Mucosa of rectum (tissue), 2 donors: ENCODE measurements at regions not wholly inside any gene's neighbourhood (a gene's known extent, or its start where the extent isn't known, plus 50 kb on each side); places are given as distances from the start of the nearest gene placed in this dataset.

ENCODE experiments used
- H3K27ac ChIP-seq, 2 donors: one replicate each; pipeline ENCODE4 v1.7.0; 2013; ENCODE audit warnings: inconsistent platforms in 2 of 2, low read depth in 2 of 2, low read length in 2 of 2
- H3K27me3 ChIP-seq, 2 donors: one replicate each; pipeline ENCODE4 v1.7.0; 2013; ENCODE audit warnings: low read length in 2 of 2; ENCODE audit not compliant: control insufficient read depth in 2 of 2, insufficient read depth in 2 of 2
- H3K36me3 ChIP-seq, 2 donors: one replicate each; pipeline ENCODE4 v1.7.0; 2013; ENCODE audit warnings: low read length in 2 of 2; ENCODE audit not compliant: control insufficient read depth in 2 of 2, insufficient read depth in 2 of 2
- H3K4me1 ChIP-seq, 2 donors: one replicate each; pipeline ENCODE4 v1.7.0; 2013; ENCODE audit warnings: low read length in 2 of 2, mild to moderate bottlenecking in 1 of 2; ENCODE audit not compliant: control insufficient read depth in 2 of 2, insufficient read depth in 2 of 2
- H3K4me3 ChIP-seq, 2 donors: one replicate each; pipeline ENCODE4 v1.7.0; 2013; ENCODE audit warnings: low read length in 2 of 2
- H3K9ac ChIP-seq, 2 donors: one replicate each; pipeline ENCODE4 v1.7.0; 2013; ENCODE audit warnings: low read length in 2 of 2, low read depth in 1 of 2, mild to moderate bottlenecking in 1 of 2
- H3K9me3 ChIP-seq, 2 donors: one replicate each; pipeline ENCODE4 v1.7.0; 2013; ENCODE audit warnings: low read length in 2 of 2; ENCODE audit not compliant: control insufficient read depth in 2 of 2
- donor health status: healthy.
- donor health status: Normal muscosa, but diverticular disease.

- Histone ChIP-seq H3K27me3 (no peaks in the 10 kb centered on the region), H3K4me1 (peaks cover 0 to 5% of the 10 kb centered on the region in 2 donors), H3K27ac (no peak overlapping the region), H3K36me3 (no peaks in the 10 kb centered on the region), H3K4me3 (no peak overlapping the region), H3K9ac (no peak overlapping the region), H3K9me3 (no peaks in the 10 kb centered on the region)
Observed at GRCh38 chr14:54168489-54168888, 211.9 kb upstream of the BMP4 start.

GRCh38 chr14:54169254-54169924 is 212.8 kb upstream of the BMP4 start:
- no peaks in the 10 kb centered on the region for H3K27me3 ChIP-seq
- H3K27ac ChIP-seq = no peak overlapping the region
- H3K4me1 ChIP-seq = peaks cover 0 to 5% of the 10 kb centered on the region in 2 donors
- no peaks in the 10 kb centered on the region for H3K36me3 ChIP-seq
- no peak overlapping the region for H3K9ac ChIP-seq
- no peak overlapping the region for H3K4me3 ChIP-seq
- no peaks in the 10 kb centered on the region for H3K9me3 ChIP-seq

- Histone ChIP-seq H3K9ac (no peak overlapping the region), H3K36me3 (no peaks in the 10 kb centered on the region), H3K4me1 (peaks cover 0 to 7% of the 10 kb centered on the region in 2 donors), H3K27me3 (no peaks in the 10 kb centered on the region), H3K9me3 (no peaks in the 10 kb centered on the region), H3K27ac (no peak overlapping the region), H3K4me3 (no peak overlapping the region)
Observed at GRCh38 chr14:54170301-54170700, 213.7 kb upstream of the BMP4 start.

GRCh38 chr14:54172114-54172513 is 215.5 kb upstream of the BMP4 start:
- no peak overlapping the region for H3K27ac ChIP-seq
- H3K27me3 ChIP-seq = no peaks in the 10 kb centered on the region
- H3K9me3 ChIP-seq = no peaks in the 10 kb centered on the region
- no peak overlapping the region for H3K4me3 ChIP-seq
- peaks cover 0 to 11% of the 10 kb centered on the region in 2 donors for H3K4me1 ChIP-seq
- H3K36me3 ChIP-seq = no peaks in the 10 kb centered on the region
- H3K9ac ChIP-seq = no peak overlapping the region

- no peak overlapping the region for H3K27ac ChIP-seq
- H3K4me1 ChIP-seq = peaks cover 0 to 12% of the 10 kb centered on the region in 2 donors
- H3K9ac ChIP-seq = no peak overlapping the region
- no peaks in the 10 kb centered on the region for H3K9me3 ChIP-seq
- no peaks in the 10 kb centered on the region for H3K27me3 ChIP-seq
- H3K4me3 ChIP-seq = no peak overlapping the region
- H3K36me3 ChIP-seq = no peaks in the 10 kb centered on the region
Observed at GRCh38 chr14:54172562-54172961, 215.9 kb upstream of the BMP4 start.

GRCh38 chr14:54173802-54174201 is 217.2 kb upstream of the BMP4 start:
- peaks cover 5 to 16% of the 10 kb centered on the region in 2 donors for H3K4me1 ChIP-seq
- H3K27me3 ChIP-seq = no peaks in the 10 kb centered on the region
- no peaks in the 10 kb centered on the region for H3K36me3 ChIP-seq
- peak overlapping the region in 1 of 2 donors; percentile 1 for H3K27ac ChIP-seq
- no peak overlapping the region for H3K4me3 ChIP-seq
- H3K9me3 ChIP-seq = no peaks in the 10 kb centered on the region
- H3K9ac ChIP-seq = no peak overlapping the region

GRCh38 chr14:54174457-54174856 is 217.8 kb upstream of the BMP4 start:
- peak overlapping the region in 1 of 2 donors; percentile 1 for H3K27ac ChIP-seq
- peaks cover 5 to 13% of the 10 kb centered on the region in 2 donors for H3K4me1 ChIP-seq
- no peaks in the 10 kb centered on the region for H3K27me3 ChIP-seq
- no peaks in the 10 kb centered on the region for H3K36me3 ChIP-seq
- H3K9me3 ChIP-seq = no peaks in the 10 kb centered on the region
- H3K9ac ChIP-seq = no peak overlapping the region
- H3K4me3 ChIP-seq = no peak overlapping the region

- H3K4me3 ChIP-seq = no peak overlapping the region
- peak overlapping the region in 1 of 2 donors; percentile 3 for H3K27ac ChIP-seq
- H3K9ac ChIP-seq = no peak overlapping the region
- no peaks in the 10 kb centered on the region for H3K27me3 ChIP-seq
- no peaks in the 10 kb centered on the region for H3K36me3 ChIP-seq
- H3K4me1 ChIP-seq = peaks cover 5 to 11% of the 10 kb centered on the region in 2 donors
- no peaks in the 10 kb centered on the region for H3K9me3 ChIP-seq
Observed at GRCh38 chr14:54175298-54175942, 218.8 kb upstream of the BMP4 start.

- Histone ChIP-seq H3K4me3 (no peak overlapping the region), H3K27me3 (no peaks in the 10 kb centered on the region), H3K27ac (no peak overlapping the region), H3K9ac (no peak overlapping the region), H3K9me3 (no peaks in the 10 kb centered on the region), H3K4me1 (peaks cover 5 to 11% of the 10 kb centered on the region in 2 donors), H3K36me3 (no peaks in the 10 kb centered on the region)
Observed at GRCh38 chr14:54177019-54177418, 219.8 kb upstream of the CDKN3 start.

- H3K4me3 ChIP-seq = no peak overlapping the region
- H3K9me3 ChIP-seq = no peaks in the 10 kb centered on the region
- H3K9ac ChIP-seq = no peak overlapping the region
- H3K4me1 ChIP-seq = peaks cover 5 to 11% of the 10 kb centered on the region in 2 donors
- no peaks in the 10 kb centered on the region for H3K27me3 ChIP-seq
- no peak overlapping the region for H3K27ac ChIP-seq
- no peaks in the 10 kb centered on the region for H3K36me3 ChIP-seq
Observed at GRCh38 chr14:54177641-54178621, 218.9 kb upstream of the CDKN3 start.
